Forelimb muscle (tissue), 1 donor: ENCODE measurements at regions not wholly inside any gene's neighbourhood (a gene's known extent, or its start where the extent isn't known, plus 50 kb on each side); places are given as distances from the start of the nearest gene placed in this dataset.

Experiments used
- DNase-seq: peaks from one replicate; pipeline ENCODE4 v3.0.0-alpha.2; 2013; ENCODE audit warnings: low read depth

GRCh38 chr9:99752417-99753109, 69.1 kb upstream of the NR4A3 start:
- no peak for DNase-seq

- no peak for DNase-seq
Observed at GRCh38 chr9:99753436-99753835, 68.2 kb upstream of the NR4A3 start.

- DNase-seq = no peak
Observed at GRCh38 chr9:99760421-99760820, 61.3 kb upstream of the NR4A3 start.

- DNase-seq = no peak
Observed at GRCh38 chr9:99762470-99762869, 59.2 kb upstream of the NR4A3 start.
